SH-SY5Y (cell line): ENCODE measurements at regions not wholly inside any gene's neighbourhood (a gene's known extent, or its start where the extent isn't known, plus 50 kb on each side); places are given as distances from the start of the nearest gene placed in this dataset.

Experiments used
- GATA2 ChIP-seq: IDR thresholded peaks from 2 replicates; pipeline ENCODE4 v1.6.1; 2011; ENCODE audit warnings: mild to moderate bottlenecking, low read depth, low read length
- GATA3 ChIP-seq: IDR thresholded peaks from 2 replicates; pipeline ENCODE4 v1.6.1; 2011; ENCODE audit warnings: low read depth, mild to moderate bottlenecking, low read length, moderate library complexity

- TF ChIP-seq GATA3 (no peak), GATA2 (no peak)
Observed at GRCh38 chr3:35950021-35950420, 310.7 kb downstream of the ARPP21 start.
